G401.6 (cell line): ENCODE measurements at regions not wholly inside any gene's neighbourhood (a gene's known extent, or its start where the extent isn't known, plus 50 kb on each side); places are given as distances from the start of the nearest gene placed in this dataset.
"Not testable (repeated sequence)": the region's sequence is repeated elsewhere in the genome, so short reads cannot be mapped to it uniquely, and the experiment has no call there.

Experiments
- FAIRE-seq: peaks from 2 replicates; lab custom pipeline; 2012; peaks lifted over from hg19 to GRCh38; lab: Jason Lieb, UNC

DNA sequence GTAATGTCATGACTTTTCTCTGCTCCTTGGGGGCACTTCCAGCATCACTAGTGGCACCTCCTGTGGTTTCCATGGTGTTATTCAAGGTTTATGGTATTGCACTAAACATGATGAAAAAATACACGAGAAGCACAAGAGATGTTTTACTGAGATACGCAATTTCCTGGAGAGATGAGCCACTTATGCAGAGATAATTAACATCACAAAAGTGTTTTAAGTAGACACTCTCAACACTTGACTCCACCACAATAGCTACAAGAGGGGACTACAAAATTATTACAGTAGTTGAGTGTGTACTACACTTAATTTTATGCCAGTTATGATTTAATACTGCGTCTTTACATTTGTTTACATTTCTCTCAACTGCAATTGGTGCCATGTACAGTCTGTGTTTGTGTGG lies 906.7 kb downstream of the DNAJB9 start:
- FAIRE-seq: no peak

DNA sequence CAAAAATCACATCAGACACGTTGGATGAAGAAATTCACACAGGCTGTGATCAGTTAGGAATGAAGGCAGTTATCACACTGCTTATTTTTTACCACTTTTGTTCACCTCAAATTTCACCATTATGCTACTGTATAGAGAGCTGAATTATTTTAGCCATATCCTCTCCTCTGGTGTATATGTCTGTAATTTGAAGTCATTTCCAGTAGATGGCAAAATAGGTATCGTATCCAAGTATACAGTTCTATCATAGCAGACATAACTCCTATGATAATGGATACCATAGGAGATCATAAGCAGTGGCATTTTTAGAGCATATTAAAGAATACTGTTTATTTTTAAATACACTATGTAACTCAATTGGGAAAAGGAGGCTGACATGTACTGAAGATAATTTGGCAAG lies 909.7 kb downstream of the DNAJB9 start:
- FAIRE-seq: no peak

GRCh38 chr7:109490607-109491006 lies 920.9 kb downstream of the DNAJB9 start:
- FAIRE-seq: not testable (repeated sequence)

- no peak for FAIRE-seq
These were observed 927.4 kb downstream of the DNAJB9 start for GRCh38 chr7:109497053-109497452.

GRCh38 chr7:109498131-109498530 lies 928.5 kb downstream of the DNAJB9 start:
- FAIRE-seq: no peak

GRCh38 chr7:109503421-109503820 lies 933.7 kb downstream of the DNAJB9 start:
- no peak for FAIRE-seq

GRCh38 chr7:109522585-109522984 lies 952.9 kb downstream of the DNAJB9 start:
- FAIRE-seq: no peak

DNA sequence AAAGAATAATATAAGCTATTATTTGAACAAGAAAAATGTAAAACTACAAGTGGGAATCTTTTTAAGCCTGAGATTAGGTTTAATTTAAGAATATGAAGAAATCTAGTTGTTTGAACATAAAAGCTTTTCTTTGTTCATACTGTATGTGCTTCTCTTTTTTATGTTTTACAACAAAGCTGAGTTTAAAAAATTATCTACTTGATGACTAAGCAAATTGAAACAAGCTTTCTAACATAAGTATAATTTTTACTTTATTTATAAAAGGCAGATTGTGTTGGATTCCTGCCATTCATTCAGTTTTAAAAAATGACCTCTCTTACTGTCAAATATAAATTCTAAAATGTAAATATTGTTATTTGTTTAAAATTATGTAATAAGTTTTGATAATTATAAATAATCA lies 958.2 kb downstream of the DNAJB9 start:
- FAIRE-seq: no peak

GRCh38 chr7:109529712-109530111 lies 960.0 kb downstream of the DNAJB9 start:
- no peak for FAIRE-seq

- no peak for FAIRE-seq
These were observed 962.8 kb downstream of the DNAJB9 start for GRCh38 chr7:109532262-109532992.

GRCh38 chr7:109545686-109546085 lies 976.0 kb downstream of the DNAJB9 start:
- no peak for FAIRE-seq

GRCh38 chr7:109549471-109550193 lies 980.0 kb downstream of the DNAJB9 start:
- FAIRE-seq: no peak

- FAIRE-seq: no peak
These were observed 982.3 kb downstream of the DNAJB9 start for GRCh38 chr7:109552017-109552416.

DNA sequence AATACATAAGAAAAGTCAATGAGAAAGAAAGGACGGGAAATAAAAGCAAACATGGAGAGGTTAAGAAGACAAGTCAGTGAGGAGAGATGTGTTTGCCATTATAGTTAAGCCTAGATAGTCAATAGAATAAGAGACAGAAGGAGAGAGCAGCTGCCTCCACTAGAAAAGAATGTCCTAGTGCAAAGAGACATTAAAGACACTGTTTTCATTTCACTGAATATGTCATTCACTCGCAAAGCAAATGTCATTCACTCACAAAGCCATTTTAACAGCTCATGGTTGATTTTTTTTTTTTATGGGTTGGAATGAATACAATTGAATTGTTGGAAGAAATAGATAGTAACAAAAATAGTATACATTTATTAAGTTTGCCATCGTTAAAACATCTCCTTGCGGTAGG lies 1007.6 kb downstream of the DNAJB9 start:
- no peak for FAIRE-seq

GRCh38 chr7:109579901-109580300 lies 1010.2 kb downstream of the DNAJB9 start:
- no peak for FAIRE-seq

DNA sequence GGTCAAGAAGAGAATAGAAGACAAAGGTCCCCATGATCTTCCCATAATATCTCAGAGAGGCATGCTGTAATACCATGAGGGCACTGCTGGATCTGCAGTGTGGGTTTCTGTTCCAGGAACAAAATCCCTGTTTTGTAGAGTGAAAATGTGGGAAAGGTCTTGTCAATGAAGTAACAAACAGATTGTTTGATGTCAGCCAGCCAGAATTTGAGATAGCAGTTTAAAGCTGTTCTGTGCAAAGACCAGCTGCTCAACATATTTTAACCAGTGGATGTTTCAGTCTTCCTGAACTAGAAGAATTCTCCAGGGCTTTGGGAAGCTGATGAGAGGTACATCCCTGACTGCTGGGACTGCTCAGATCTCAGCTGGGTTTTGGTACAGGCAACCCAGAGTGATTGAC lies 1012.5 kb downstream of the DNAJB9 start:
- no peak for FAIRE-seq

GRCh38 chr7:109596948-109597347 lies 1027.3 kb downstream of the DNAJB9 start:
- not testable (repeated sequence) for FAIRE-seq

DNA sequence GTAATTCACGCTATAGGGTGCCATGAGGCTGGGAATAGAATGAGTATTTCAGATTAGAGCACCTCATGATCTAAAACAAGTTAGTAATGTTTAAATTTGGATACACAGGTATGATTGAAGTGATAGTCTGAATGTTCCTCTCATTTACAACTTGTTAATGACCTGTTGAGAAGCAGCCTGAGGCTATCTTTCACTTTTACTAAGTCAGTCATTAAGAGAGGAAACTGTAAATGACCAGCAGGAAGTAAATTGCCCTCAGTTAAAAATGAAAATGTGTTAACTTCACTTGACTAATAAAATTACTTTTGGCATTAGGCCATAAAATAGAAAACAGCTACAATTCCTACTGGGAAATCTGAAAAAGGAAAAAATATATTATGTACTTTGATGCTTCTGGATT lies 1042.0 kb downstream of the DNAJB9 start:
- no peak for FAIRE-seq

GRCh38 chr7:109616551-109617069 lies 1046.9 kb downstream of the DNAJB9 start:
- peak; percentile 93 for FAIRE-seq

- FAIRE-seq: no peak
These were observed 1052.6 kb downstream of the DNAJB9 start for GRCh38 chr7:109622320-109622719.

GRCh38 chr7:109632890-109633289 lies 1063.2 kb downstream of the DNAJB9 start:
- FAIRE-seq: not testable (repeated sequence)

- FAIRE-seq: no peak
These were observed 1065.7 kb downstream of the DNAJB9 start for GRCh38 chr7:109635374-109635773.

GRCh38 chr7:109637428-109637990 lies 1067.8 kb downstream of the DNAJB9 start:
- FAIRE-seq: no peak
